Thoracic aorta (tissue), 2 donors: ENCODE measurements at regions not wholly inside any gene's neighbourhood (a gene's known extent, or its start where the extent isn't known, plus 50 kb on each side); places are given as distances from the start of the nearest gene placed in this dataset.

Experiments used
- ATAC-seq: fragments of 150-250 bp; one replicate; pipeline ENCODE4 v1.8.0; 2017; ENCODE audit warnings: low read depth; ENCODE audit not compliant: insufficient number of reproducible peaks, low FRiP score
- DNase-seq: peaks from one replicate; pipeline ENCODE4 v3.0.0-alpha.2; 2020; ENCODE audit warnings: low spot score
- H3K27ac ChIP-seq, 2 donors: fragments of 200-600 bp; sonication (generic); 1 replicate in 1 of 2; 2 replicates in 1 of 2; pipeline ENCODE4 v1.5.1; 2016; ENCODE audit warnings: mild to moderate bottlenecking in 2 of 2, moderate library complexity in 2 of 2
- H3K27me3 ChIP-seq: fragments of 200-600 bp; sonication (generic); replicated peaks from 2 replicates; pipeline ENCODE4 v1.6.0; 2016; ENCODE audit warnings: mild to moderate bottlenecking; ENCODE audit not compliant: insufficient read depth
- H3K36me3 ChIP-seq: fragments of 200-600 bp; sonication (generic); one replicate; pipeline ENCODE4 v1.5.1; 2016
- H3K4me1 ChIP-seq, 2 donors: fragments of 200-600 bp; sonication (generic); 1 replicate in 1 of 2; 2 replicates in 1 of 2; pipeline versions ENCODE4 v1.5.1 to v1.6.0; 2016; ENCODE audit warnings: low read depth in 2 of 2, mild to moderate bottlenecking in 1 of 2; ENCODE audit not compliant: control insufficient read depth in 1 of 2
- H3K4me3 ChIP-seq: fragments of 200-600 bp; sonication (generic); 2 replicates; pipeline ENCODE4 v1.5.1; 2016; ENCODE audit warnings: mild to moderate bottlenecking
- H3K9me3 ChIP-seq: fragments of 200-600 bp; sonication (generic); 2 replicates; pipeline ENCODE4 v1.5.1; 2016
- CTCF ChIP-seq: fragments of 200-600 bp; sonication (generic); IDR thresholded peaks from one replicate; pipeline ENCODE4 v1.5.1; 2019; ENCODE audit warnings: antibody characterized with exemption

GRCh38 chr3:146861262-146861661 lies 256.1 kb upstream of the PLSCR5 start:
- DNase-seq (no peak), ATAC-seq (no peak)
- H3K9me3 ChIP-seq, result no peaks in the 10 kb centered on the region
- no peaks in the 10 kb centered on the region for H3K27me3 ChIP-seq
- H3K27ac ChIP-seq, result no peak overlapping the region
- TF ChIP-seq CTCF, result no peak
- H3K4me1 ChIP-seq, result no peaks in the 10 kb centered on the region
- H3K4me3 ChIP-seq, result no peak overlapping the region
- H3K36me3 ChIP-seq, result no peaks in the 10 kb centered on the region

- DNase-seq (no peak), ATAC-seq (no peak)
- Histone ChIP-seq H3K4me3 (no peak overlapping the region), H3K4me1 (no peaks in the 10 kb centered on the region), H3K9me3 (no peaks in the 10 kb centered on the region), H3K27ac (no peak overlapping the region), H3K36me3 (no peaks in the 10 kb centered on the region), H3K27me3 (no peaks in the 10 kb centered on the region)
- no peak for TF ChIP-seq CTCF
Measured at GRCh38 chr3:146854523-146854922, 249.4 kb upstream of the PLSCR5 start.

GRCh38 chr3:146851665-146852064 lies 246.5 kb upstream of the PLSCR5 start:
- no peak for ATAC-seq
- H3K4me1 ChIP-seq, result no peaks in the 10 kb centered on the region
- no peak overlapping the region for H3K4me3 ChIP-seq

DNA sequence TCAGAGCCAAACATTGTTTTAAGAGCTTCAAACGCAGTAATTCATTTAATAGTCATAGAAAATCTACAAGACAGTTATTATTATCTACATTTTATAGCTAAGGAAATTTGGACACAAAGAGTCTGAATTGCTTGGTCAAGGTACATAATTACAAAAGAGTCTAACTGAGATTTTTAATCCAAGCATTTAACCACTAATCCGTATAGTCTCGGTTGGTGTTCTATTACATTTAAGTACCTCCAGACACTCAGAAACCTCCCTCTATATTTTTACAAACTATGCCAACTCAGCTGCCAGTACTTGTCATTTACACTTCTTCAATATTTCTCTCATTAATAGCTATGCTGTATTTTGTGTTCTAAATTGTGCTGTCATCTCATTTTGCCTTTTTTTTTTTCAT lies 240.2 kb upstream of the PLSCR5 start:
- no peak for DNase-seq
- H3K9me3 ChIP-seq, result no peaks in the 10 kb centered on the region
- no peak overlapping the region for H3K4me3 ChIP-seq
- TF ChIP-seq CTCF, result no peak
- no peak overlapping the region for H3K27ac ChIP-seq
- H3K27me3 ChIP-seq, result no peaks in the 10 kb centered on the region
- no peak for ATAC-seq
- H3K4me1 ChIP-seq, result no peaks in the 10 kb centered on the region
- no peaks in the 10 kb centered on the region for H3K36me3 ChIP-seq

More at GRCh38 chr3:146851665-146852064, 246.5 kb upstream of the PLSCR5 start:
- no peak for TF ChIP-seq CTCF
- Histone ChIP-seq H3K27me3 (no peaks in the 10 kb centered on the region), H3K9me3 (no peaks in the 10 kb centered on the region), H3K36me3 (no peaks in the 10 kb centered on the region), H3K27ac (no peak overlapping the region)
- no peak for DNase-seq

DNA sequence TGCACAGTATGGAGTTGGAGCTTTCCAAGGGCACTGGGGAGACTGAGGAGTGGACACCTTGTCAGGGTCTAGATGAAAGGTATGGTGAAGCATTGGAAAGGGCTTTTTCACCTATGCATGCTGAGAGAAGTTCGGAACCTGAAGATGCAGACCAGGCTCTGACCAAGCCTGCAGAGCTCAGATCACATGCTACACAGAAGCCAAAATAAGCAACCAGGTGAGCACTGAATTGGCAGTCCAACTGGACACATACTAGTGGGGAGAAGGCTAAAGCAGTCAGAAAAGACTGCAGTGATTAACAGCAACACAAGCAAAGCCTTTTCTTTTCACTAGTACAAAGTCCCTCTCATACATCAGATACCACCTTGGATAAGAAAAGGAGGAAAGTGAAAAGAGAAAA lies 238.3 kb upstream of the PLSCR5 start:
- ATAC-seq (no peak), DNase-seq (no peak)
- H3K36me3 ChIP-seq, result no peaks in the 10 kb centered on the region
- no peaks in the 10 kb centered on the region for H3K4me1 ChIP-seq
- no peaks in the 10 kb centered on the region for H3K27me3 ChIP-seq
- H3K4me3 ChIP-seq, result no peak overlapping the region
- TF ChIP-seq CTCF, result no peak
- no peaks in the 10 kb centered on the region for H3K9me3 ChIP-seq
- H3K27ac ChIP-seq, result no peak overlapping the region
